ENCODE measurements at regions not wholly inside any gene's neighbourhood (a gene's known extent, or its start where the extent isn't known, plus 50 kb on each side); places are given as distances from the start of the nearest gene placed in this dataset.

GRCh38 chr5:3862906-3863305 is 267.3 kb downstream of the IRX1 start:
- DNase-seq (ENCODE audit: low read depth): no peak
- TF ChIP-seq CTCF (conservative IDR thresholded peaks at IDR 0.05; ENCODE audit: low read length): no peak
- H3K4me3 ChIP-seq (ENCODE audit: low read length): no peak overlapping the region

GRCh38 chr5:3875144-3875543 is 279.5 kb downstream of the IRX1 start:
- no peak overlapping the region for H3K4me3 ChIP-seq (ENCODE audit: low read length)
- no peak for TF ChIP-seq CTCF (conservative IDR thresholded peaks at IDR 0.05; ENCODE audit: low read length)
- DNase-seq (ENCODE audit: low read depth): no peak

GRCh38 chr5:3878267-3878666 is 282.6 kb downstream of the IRX1 start:
- no peak for TF ChIP-seq CTCF (conservative IDR thresholded peaks at IDR 0.05; ENCODE audit: low read length)
- DNase-seq (ENCODE audit: low read depth): no peak

GRCh38 chr5:3883040-3883439 is 287.4 kb downstream of the IRX1 start:
- DNase-seq (ENCODE audit: low read depth): no peak
- TF ChIP-seq CTCF (conservative IDR thresholded peaks at IDR 0.05; ENCODE audit: low read length): no peak
- H3K4me3 ChIP-seq (ENCODE audit: low read length): no peak overlapping the region

More at GRCh38 chr5:3878267-3878666, 282.6 kb downstream of the IRX1 start:
- no peak overlapping the region for H3K4me3 ChIP-seq (ENCODE audit: low read length)

GRCh38 chr5:3886524-3887451 is 291.2 kb downstream of the IRX1 start:
- DNase-seq (ENCODE audit: low read depth): no peak
- no peak for TF ChIP-seq CTCF (conservative IDR thresholded peaks at IDR 0.05; ENCODE audit: low read length)

GRCh38 chr5:3888310-3888709 is 292.7 kb downstream of the IRX1 start:
- TF ChIP-seq CTCF (conservative IDR thresholded peaks at IDR 0.05; ENCODE audit: low read length): no peak
- H3K4me3 ChIP-seq (ENCODE audit: low read length): no peak overlapping the region

More at GRCh38 chr5:3886524-3887451, 291.2 kb downstream of the IRX1 start:
- H3K4me3 ChIP-seq (ENCODE audit: low read length): no peak overlapping the region

More at GRCh38 chr5:3888310-3888709, 292.7 kb downstream of the IRX1 start:
- no peak for DNase-seq (ENCODE audit: low read depth)

Measured in AG10803 (cell line).